ENCODE measurements at regions not wholly inside any gene's neighbourhood (a gene's known extent, or its start where the extent isn't known, plus 50 kb on each side); places are given as distances from the start of the nearest gene placed in this dataset.

DNA sequence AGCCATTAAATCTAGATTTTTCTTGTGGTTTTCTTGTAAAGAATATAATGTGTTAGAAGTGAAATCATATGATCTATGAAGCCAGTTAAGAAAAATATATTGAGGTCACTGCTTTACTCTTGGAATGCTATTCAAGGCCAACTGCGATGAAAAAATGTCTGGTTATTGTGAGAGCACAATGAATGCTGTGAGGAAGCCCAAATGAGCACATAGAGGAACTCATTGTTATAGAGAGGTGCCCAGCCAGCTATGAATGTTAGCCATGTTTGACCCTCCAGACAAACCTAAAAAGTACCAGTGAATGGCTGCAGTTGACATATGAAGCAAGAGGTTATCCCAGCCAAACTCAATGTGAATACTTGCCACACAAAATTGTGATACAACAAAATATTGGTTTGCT lies 359.8 kb upstream of the FAM174A start:
- TF ChIP-seq CTCF (IDR thresholded peaks at IDR 0.05 in 2 of 3, conservative IDR thresholded peaks at IDR 0.05 in 1 of 3; ENCODE audit: borderline replicate concordance in 1 of 3, insufficient read depth in 1 of 3, low read depth in 2 of 3, low read length in 2 of 3) (no peak), POLR2A (IDR thresholded peaks at IDR 0.05; ENCODE audit: borderline replicate concordance, extremely low read depth, insufficient read depth, insufficient read length) (no peak), YY1 (IDR thresholded peaks at IDR 0.05; ENCODE audit: extremely low read depth, insufficient replicate concordance, low read depth, low read length) (no peak), POLR2AphosphoS5 (IDR thresholded peaks at IDR 0.05; ENCODE audit: low read depth, low read length) (no peak), EZH2phosphoT487 (IDR thresholded peaks at IDR 0.05; ENCODE audit: borderline replicate concordance) (no peak), REST (IDR thresholded peaks at IDR 0.05; ENCODE audit: low read depth) (no peak), JUND (IDR thresholded peaks at IDR 0.05) (no peak), EZH2 (IDR thresholded peaks at IDR 0.05) (no peak), FOSL1 (IDR thresholded peaks at IDR 0.05; ENCODE audit: low read depth) (no peak)
- TF ChIP-seq, protein P1, sequence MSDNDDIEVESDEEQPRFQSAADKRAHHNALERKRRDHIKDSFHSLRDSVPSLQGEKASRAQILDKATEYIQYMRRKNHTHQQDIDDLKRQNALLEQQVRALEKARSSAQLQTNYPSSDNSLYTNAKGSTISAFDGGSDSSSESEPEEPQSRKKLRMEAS (IDR thresholded peaks at IDR 0.05): no peak
